H1 (cell line): ENCODE measurements at regions not wholly inside any gene's neighbourhood (a gene's known extent, or its start where the extent isn't known, plus 50 kb on each side); places are given as distances from the start of the nearest gene placed in this dataset.

Experiments used
- CTCF ChIA-PET: fragments of 300-600 bp; sonication (Branson Sonifier 250); formaldehyde crosslinking; loops from one replicate; lab custom pipeline; 2021; ENCODE audit not compliant: partially characterized antibody; lab: Charles Lee
- POLR2A ChIA-PET: fragments of 300-600 bp; sonication (Branson Sonifier 250); formaldehyde crosslinking; loops from one replicate; lab custom pipeline; 2021; ENCODE audit warnings: inconsistent platforms; ENCODE audit not compliant: partially characterized antibody; lab: Charles Lee
- DNase-seq, 2 experiments: peaks; one replicate each; pipeline versions ENCODE4 v3.0.0 to v3.0.0-alpha.2; 2010 to 2022; ENCODE audit warnings: low spot score in 2 of 2, low read depth in 1 of 2, mixed read lengths in 1 of 2
- FAIRE-seq: peaks from 2 replicates; lab custom pipeline; 2011; peaks lifted over from hg19 to GRCh38; lab: Jason Lieb, UNC
- H2AFZ ChIP-seq: 2 replicates; pipeline ENCODE4 v1.8.1; 2012; ENCODE audit warnings: low read length, inconsistent platforms
- H2AK5ac ChIP-seq: 2 replicates; pipeline ENCODE4 v1.6.1; 2013; ENCODE audit warnings: low read depth, low read length
- H2BK120ac ChIP-seq: replicated peaks from 2 replicates; pipeline ENCODE3; 2013; ENCODE audit warnings: low read depth, low read length, inconsistent platforms
- H2BK12ac ChIP-seq: 2 replicates; pipeline ENCODE4 v1.6.1; 2013; ENCODE audit warnings: low read depth, low read length
- H2BK15ac ChIP-seq: 2 replicates; pipeline ENCODE4 v1.6.1; 2013; ENCODE audit warnings: low read length
- H2BK20ac ChIP-seq: 2 replicates; pipeline ENCODE4 v1.6.1; 2013; ENCODE audit warnings: low read length
- H2BK5ac ChIP-seq: 2 replicates; pipeline ENCODE4 v1.6.1; 2013; ENCODE audit warnings: low read depth, low read length
- H3K14ac ChIP-seq: 2 replicates; pipeline ENCODE4 v1.6.1; 2013; ENCODE audit warnings: inconsistent platforms; ENCODE audit not compliant: insufficient read length
- H3K18ac ChIP-seq: 2 replicates; pipeline ENCODE4 v1.6.1; 2013; ENCODE audit warnings: low read length; ENCODE audit errors: extremely low read depth
- H3K23ac ChIP-seq: 2 replicates; pipeline ENCODE4 v1.6.1; 2013; ENCODE audit warnings: inconsistent platforms; ENCODE audit not compliant: insufficient read length
- H3K23me2 ChIP-seq: 2 replicates; pipeline ENCODE4 v1.6.1; 2013; ENCODE audit warnings: low read depth, low read length
- H3K27ac ChIP-seq: 2 replicates; pipeline ENCODE4 v1.6.1; 2011; ENCODE audit warnings: low read depth, low read length, inconsistent platforms
- H3K27me3 ChIP-seq, 4 experiments: replicated peaks in 1 of 4; 1 replicate in 1 of 4; 2 replicates in 3 of 4; pipeline versions ENCODE4 v1.6.1 to v1.8.1; 2011 to 2013; ENCODE audit warnings: low read length in 3 of 4, mild to moderate bottlenecking in 3 of 4, inconsistent platforms in 2 of 4, mixed read lengths in 2 of 4, moderate library complexity in 1 of 4; ENCODE audit not compliant: control insufficient read depth in 3 of 4, insufficient read depth in 3 of 4; ENCODE audit errors: extremely low read depth in 1 of 4
- H3K36me3 ChIP-seq, 4 experiments: 2 replicates each; pipeline versions ENCODE4 v1.6.1 to v1.8.1; 2011 to 2013; ENCODE audit warnings: mild to moderate bottlenecking in 4 of 4, low read length in 3 of 4, moderate library complexity in 2 of 4, control low read depth in 1 of 4, inconsistent platforms in 1 of 4; ENCODE audit not compliant: insufficient read depth in 4 of 4, control insufficient read depth in 2 of 4
- H3K4ac ChIP-seq: replicated peaks from 2 replicates; pipeline ENCODE3; 2013; ENCODE audit warnings: low read length, low read depth, mixed read lengths, inconsistent platforms; ENCODE audit not compliant: insufficient read length
- H3K4me1 ChIP-seq, 4 experiments: replicated peaks in 1 of 4; 1 replicate in 1 of 4; 2 replicates in 3 of 4; pipeline versions ENCODE4 v1.6.1 to v1.8.1; 2011 to 2013; ENCODE audit warnings: low read length in 3 of 4, inconsistent platforms in 2 of 4, mixed read lengths in 1 of 4; ENCODE audit not compliant: insufficient read depth in 4 of 4, control insufficient read depth in 3 of 4
- H3K4me2 ChIP-seq, 2 experiments: 2 replicates each; pipeline versions ENCODE4 v1.6.1 to v1.8.1; 2011 to 2013; ENCODE audit warnings: low read depth in 2 of 2, low read length in 2 of 2, control low read depth in 1 of 2, inconsistent platforms in 1 of 2, mild to moderate bottlenecking in 1 of 2; ENCODE audit not compliant: insufficient read depth in 1 of 2
- H3K4me3 ChIP-seq, 4 experiments: fragments of 200-600, 300-600 bp in 1 of 4; sonication (generic), shearing (Covaris generic), sonication (Bioruptor Twin) in 1 of 4; 2 replicates each; pipeline versions ENCODE4 v1.5.1 to v1.8.1; 2011 to 2016; ENCODE audit warnings: low read length in 4 of 4, low read depth in 3 of 4, control low read depth in 2 of 4, inconsistent platforms in 2 of 4, mild to moderate bottlenecking in 2 of 4, mixed read lengths in 1 of 4, moderate library complexity in 1 of 4; ENCODE audit not compliant: insufficient read depth in 2 of 4; ENCODE audit errors: extremely low read depth in 1 of 4
- H3K56ac ChIP-seq: replicated peaks from 2 replicates; pipeline ENCODE3; 2013; ENCODE audit warnings: low read depth, mild to moderate bottlenecking, mixed read lengths, low read length, inconsistent platforms; ENCODE audit not compliant: insufficient read length
- H3K79me1 ChIP-seq: 2 replicates; pipeline ENCODE4 v1.6.1; 2013; ENCODE audit warnings: low read depth, low read length, control low read depth
- H3K79me2 ChIP-seq, 2 experiments: 2 replicates each; pipeline versions ENCODE4 v1.6.1 to v1.8.1; 2012 to 2013; ENCODE audit warnings: low read length in 2 of 2, mild to moderate bottlenecking in 2 of 2, inconsistent platforms in 1 of 2; ENCODE audit not compliant: insufficient read depth in 2 of 2, control insufficient read depth in 1 of 2
- H3K9ac ChIP-seq, 4 experiments: replicated peaks in 1 of 4; 1 replicate in 1 of 4; 2 replicates in 3 of 4; pipeline versions ENCODE4 v1.6.1 to v1.8.1; 2011 to 2013; ENCODE audit warnings: low read depth in 3 of 4, low read length in 3 of 4, control low read depth in 2 of 4, mild to moderate bottlenecking in 2 of 4, moderate library complexity in 2 of 4, inconsistent platforms in 1 of 4; ENCODE audit errors: extremely low read depth in 1 of 4
- H3K9me3 ChIP-seq, 2 experiments: 2 replicates each; pipeline versions ENCODE4 v1.6.1 to v1.8.1; 2012 to 2013; ENCODE audit warnings: mild to moderate bottlenecking in 2 of 2, moderate library complexity in 2 of 2, control low read depth in 1 of 2, inconsistent platforms in 1 of 2, low read depth in 1 of 2, low read length in 1 of 2, mixed read lengths in 1 of 2; ENCODE audit not compliant: insufficient read depth in 2 of 2
- H4K20me1 ChIP-seq, 2 experiments: replicated peaks in 1 of 2; 2 replicates each; pipeline versions ENCODE3 to v1.8.1; 2011 to 2013; ENCODE audit warnings: inconsistent platforms in 2 of 2, low read length in 2 of 2, mild to moderate bottlenecking in 1 of 2; ENCODE audit not compliant: insufficient read depth in 2 of 2, control insufficient read depth in 1 of 2
- H4K5ac ChIP-seq: 2 replicates; pipeline ENCODE4 v1.6.1; 2013; ENCODE audit warnings: low read length, low read depth, mixed read lengths, inconsistent platforms; ENCODE audit not compliant: insufficient read length
- H4K8ac ChIP-seq: 2 replicates; pipeline ENCODE4 v1.8.0; 2013; ENCODE audit warnings: mild to moderate bottlenecking, moderate library complexity, low read length, inconsistent platforms; ENCODE audit not compliant: insufficient read depth; ENCODE audit errors: extremely low read depth
- H4K91ac ChIP-seq: replicated peaks from 2 replicates; pipeline ENCODE3; 2013; ENCODE audit warnings: low read length, mixed read lengths, inconsistent platforms; ENCODE audit not compliant: insufficient read length
- EP300 ChIP-seq, 2 experiments: IDR thresholded peaks; 1 replicate in 1 of 2; 2 replicates in 1 of 2; pipeline ENCODE4 v1.6.1; 2011 to 2012; ENCODE audit warnings: low read depth in 2 of 2, low read length in 2 of 2, mild to moderate bottlenecking in 2 of 2, borderline replicate concordance in 1 of 2, inconsistent platforms in 1 of 2, moderate library complexity in 1 of 2
- FOSL1 ChIP-seq: IDR thresholded peaks from 2 replicates; pipeline ENCODE4 v1.6.1; 2011; ENCODE audit warnings: mild to moderate bottlenecking, low read depth, low read length, moderate library complexity; ENCODE audit not compliant: insufficient read depth
- GABPA ChIP-seq: IDR thresholded peaks from 2 replicates; pipeline ENCODE4 v1.6.1; 2011; ENCODE audit warnings: mild to moderate bottlenecking, low read length, moderate library complexity, borderline replicate concordance; ENCODE audit not compliant: insufficient read depth
- HDAC2 ChIP-seq, 2 experiments: fragments of 300-600 bp in 1 of 2; sonication (generic) in 1 of 2; IDR thresholded peaks; 2 replicates each; pipeline ENCODE4 v1.6.1; 2011 to 2012; ENCODE audit warnings: low read depth in 2 of 2, low read length in 2 of 2, mild to moderate bottlenecking in 2 of 2, moderate library complexity in 2 of 2, borderline replicate concordance in 1 of 2, inconsistent platforms in 1 of 2
- HDAC6 ChIP-seq: IDR thresholded peaks from one replicate; pipeline ENCODE4 v1.7.1; 2012; ENCODE audit warnings: low read depth, mild to moderate bottlenecking, inconsistent platforms, low read length, moderate library complexity
- JUN ChIP-seq: IDR thresholded peaks from 2 replicates; pipeline ENCODE4 v1.6.1; 2011; ENCODE audit warnings: low read depth, mild to moderate bottlenecking, improper control_type of control experiment, low read length
- KDM4A ChIP-seq: IDR thresholded peaks from one replicate; pipeline ENCODE4 v1.7.1; 2012; ENCODE audit warnings: low read depth, mild to moderate bottlenecking, moderate library complexity, low read length, inconsistent platforms; ENCODE audit not compliant: severe bottlenecking
- POLR2A ChIP-seq, 2 experiments: IDR thresholded peaks; 1 replicate in 1 of 2; 2 replicates in 1 of 2; pipeline ENCODE4 v1.6.1; 2011; ENCODE audit warnings: low read depth in 2 of 2, low read length in 2 of 2, mild to moderate bottlenecking in 2 of 2; ENCODE audit errors: control extremely low read depth in 1 of 2
- SAP30 ChIP-seq: fragments of 300-600 bp; sonication (generic); IDR thresholded peaks from 2 replicates; pipeline ENCODE4 v1.7.1; 2012; ENCODE audit warnings: low read length, moderate library complexity, mild to moderate bottlenecking, inconsistent platforms; ENCODE audit not compliant: insufficient read depth, insufficient replicate concordance
- SP4 ChIP-seq: IDR thresholded peaks from 2 replicates; pipeline ENCODE4 v1.6.1; 2012; ENCODE audit warnings: low read length, inconsistent platforms
- TEAD4 ChIP-seq: IDR thresholded peaks from 2 replicates; pipeline ENCODE4 v1.6.1; 2012; ENCODE audit warnings: low read depth, low read length, inconsistent platforms, mixed read lengths
- ZNF274 ChIP-seq: IDR thresholded peaks from 2 replicates; pipeline ENCODE4 v1.7.0; 2012; ENCODE audit warnings: low read length, borderline replicate concordance; ENCODE audit errors: extremely low read depth
- WGBS, 2 experiments: shearing (Covaris generic) in 1 of 2; methylation state at CpG; one replicate each; pipeline versions ENCODE4 v1.1.6 to v1.1.7; 2013 to 2015; ENCODE audit warnings: low lambda C conversion rate in 2 of 2, mixed read lengths in 2 of 2, inconsistent platforms in 1 of 2, low coverage in 1 of 2, missing lambda C conversion rate in 1 of 2; ENCODE audit not compliant: insufficient replicate concordance in 2 of 2, insufficient coverage in 1 of 2, insufficient read length in 1 of 2; ENCODE audit errors: extremely low coverage in 1 of 2, missing lambda C conversion rate in 1 of 2; 5-methylcytosine and 5-hydroxymethylcytosine counted together
- TF ChIP-seq, protein P1 (sequence below): IDR thresholded peaks from 2 replicates; pipeline ENCODE4 v1.6.1; 2012; ENCODE audit warnings: low read length, inconsistent platforms

DNA sequence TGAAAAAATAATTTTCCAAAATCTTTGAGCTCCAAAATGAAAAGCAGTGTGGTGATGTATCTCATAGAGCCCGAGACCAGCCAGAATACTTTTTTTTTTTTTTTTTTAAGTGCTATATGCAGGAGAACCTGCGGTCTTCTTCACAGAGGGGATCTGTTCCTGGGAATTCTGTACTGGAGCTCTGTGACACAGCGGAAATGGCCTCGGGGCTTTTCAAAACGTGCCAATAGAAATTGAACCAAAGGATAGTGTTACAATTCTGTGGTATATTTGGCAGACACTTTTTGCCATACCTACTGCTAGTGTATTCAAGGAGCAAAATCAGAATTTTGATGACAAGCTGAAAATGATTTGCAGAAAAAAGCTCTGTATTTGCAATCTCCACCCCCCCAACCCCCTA lies 1429.3 kb upstream of the LRRTM3 start:
- H4K20me1 ChIP-seq, result no peaks in the 10 kb centered on the region
- H4K5ac ChIP-seq, result no peak overlapping the region
- no peaks in the 10 kb centered on the region for H3K4me1 ChIP-seq
- no peak overlapping the region for H3K18ac ChIP-seq
- H4K8ac ChIP-seq, result no peak overlapping the region
- no peak overlapping the region for H3K23ac ChIP-seq
- H2AK5ac ChIP-seq, result no peak overlapping the region
- no peak overlapping the region for H3K14ac ChIP-seq
- no peak overlapping the region for H4K91ac ChIP-seq
- no peaks in the 10 kb centered on the region for H3K79me2 ChIP-seq
- H2BK15ac ChIP-seq, result no peak overlapping the region
- DNase-seq (no peak), FAIRE-seq (no peak)
- H3K23me2 ChIP-seq, result no peaks in the 10 kb centered on the region
- H3K56ac ChIP-seq, result no peak overlapping the region
- no peak overlapping the region for H3K4ac ChIP-seq
- ChIA-PET POLR2A (no interaction called here), CTCF (no interaction called here)
- H3K27ac ChIP-seq, result no peak overlapping the region
- H3K4me2 ChIP-seq, result no peak overlapping the region
- WGBS, 2 experiments, result 75% methylated on average over 4 of the region's 5 CpGs; no CpG with 5 or more reads in 1 of the 2 experiments
- no peaks in the 10 kb centered on the region for H3K27me3 ChIP-seq
- no peak overlapping the region for H3K9ac ChIP-seq
- no peak overlapping the region for H2BK5ac ChIP-seq
- no peak overlapping the region for H3K4me3 ChIP-seq
- H2BK12ac ChIP-seq, result no peak overlapping the region
- no peaks in the 10 kb centered on the region for H3K9me3 ChIP-seq
- H3K36me3 ChIP-seq, result no peaks in the 10 kb centered on the region
- H2BK120ac ChIP-seq, result no peak overlapping the region
- no peaks in the 10 kb centered on the region for H3K79me1 ChIP-seq
- H2BK20ac ChIP-seq, result no peak overlapping the region
- H2AFZ ChIP-seq, result no peak overlapping the region
- no peak for TF ChIP-seq EP300 (IDR thresholded peaks at IDR 0.05; ENCODE audit: borderline replicate concordance in 1 of 2, low read depth in 2 of 2, low read length in 2 of 2)
- no peak for TF ChIP-seq FOSL1
- TF ChIP-seq KDM4A, result no peak
- TF ChIP-seq SP4, result no peak
- no peak for TF ChIP-seq HDAC2 (IDR thresholded peaks at IDR 0.05; ENCODE audit: borderline replicate concordance in 1 of 2, low read depth in 2 of 2, low read length in 2 of 2)
- no peak for TF ChIP-seq HDAC6
- TF ChIP-seq TEAD4, result no peak
- no peak for TF ChIP-seq GABPA
- TF ChIP-seq ZNF274, result no peak
- TF ChIP-seq POLR2A (IDR thresholded peaks at IDR 0.05; ENCODE audit: control extremely low read depth in 1 of 2, low read depth in 2 of 2, low read length in 2 of 2), result no peak
- TF ChIP-seq SAP30, result no peak
- TF ChIP-seq, protein P1, sequence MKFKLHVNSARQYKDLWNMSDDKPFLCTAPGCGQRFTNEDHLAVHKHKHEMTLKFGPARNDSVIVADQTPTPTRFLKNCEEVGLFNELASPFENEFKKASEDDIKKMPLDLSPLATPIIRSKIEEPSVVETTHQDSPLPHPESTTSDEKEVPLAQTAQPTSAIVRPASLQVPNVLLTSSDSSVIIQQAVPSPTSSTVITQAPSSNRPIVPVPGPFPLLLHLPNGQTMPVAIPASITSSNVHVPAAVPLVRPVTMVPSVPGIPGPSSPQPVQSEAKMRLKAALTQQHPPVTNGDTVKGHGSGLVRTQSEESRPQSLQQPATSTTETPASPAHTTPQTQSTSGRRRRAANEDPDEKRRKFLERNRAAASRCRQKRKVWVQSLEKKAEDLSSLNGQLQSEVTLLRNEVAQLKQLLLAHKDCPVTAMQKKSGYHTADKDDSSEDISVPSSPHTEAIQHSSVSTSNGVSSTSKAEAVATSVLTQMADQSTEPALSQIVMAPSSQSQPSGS, result no peak
- no peak for TF ChIP-seq JUN
